HepG2 (cell line): ENCODE measurements at regions not wholly inside any gene's neighbourhood (a gene's known extent, or its start where the extent isn't known, plus 50 kb on each side); places are given as distances from the start of the nearest gene placed in this dataset.

Experiments used
- ATAC-seq: fragments of 200-7000 bp; cut with Tn5 transposase; 3 replicates; pipeline ENCODE4 v1.9.1; 2020; ENCODE audit warnings: mild to moderate bottlenecking, moderate library complexity
- BruUV-seq: library from RNA; stranded (reverse); fragments of 400-500 nt; replicated peaks from 2 replicates; lab custom pipeline; 2021; lab: Mats Ljungman, UMichigan
- CTCF ChIA-PET: fragments of 300-600 bp; formaldehyde crosslinking; extraction: SDS; loops from one replicate; lab custom pipeline; 2021; ENCODE audit warnings: low total read pairs, inconsistent platforms, low intra/inter-chr PET ratio; lab: Yijun Ruan, JAX
- POLR2A ChIA-PET: fragments of 350-600 bp; sonication (Branson Sonifier 250); formaldehyde crosslinking; loops from one replicate; lab custom pipeline; 2020; ENCODE audit warnings: antibody characterized with exemption, inconsistent platforms; lab: Yijun Ruan, JAX
- DNase-seq: peaks from one replicate; pipeline ENCODE4 v3.0.0-alpha.2; 2015; ENCODE audit warnings: low spot score
- FAIRE-seq: peaks from 3 replicates; lab custom pipeline; 2011; peaks lifted over from hg19 to GRCh38; lab: Jason Lieb, UNC
- H2AFZ ChIP-seq: one replicate; pipeline ENCODE4 v1.6.1; 2011; ENCODE audit warnings: low read length, inconsistent platforms
- H3K27ac ChIP-seq: fragments of 300-600 bp; 3 replicates; pipeline ENCODE4 v1.8.0; 2011; ENCODE audit warnings: mixed run types, mild to moderate bottlenecking, mixed read lengths, low read length, inconsistent platforms; ENCODE audit not compliant: insufficient read depth; ENCODE audit errors: extremely low read length
- H3K27me3 ChIP-seq, 2 experiments: fragments of 200-600 bp in 1 of 2; 2 replicates in 1 of 2; 3 replicates in 1 of 2; pipeline versions ENCODE4 v1.6.0 to v1.8.0; 2011; ENCODE audit warnings: low read length in 2 of 2, mild to moderate bottlenecking in 2 of 2, moderate library complexity in 2 of 2, inconsistent platforms in 1 of 2; ENCODE audit not compliant: insufficient read depth in 2 of 2, control insufficient read depth in 1 of 2
- H3K36me3 ChIP-seq, 2 experiments: fragments of 200-600 bp in 1 of 2; replicated peaks in 1 of 2; 2 replicates in 1 of 2; 3 replicates in 1 of 2; pipeline versions ENCODE4 v1.5.1 to v1.8.0; 2011; ENCODE audit warnings: low read length in 2 of 2, inconsistent platforms in 1 of 2; ENCODE audit not compliant: insufficient read depth in 2 of 2, control insufficient read depth in 1 of 2
- H3K4me1 ChIP-seq: 2 replicates; pipeline ENCODE4 v1.5.1; 2012; ENCODE audit warnings: low read length, inconsistent platforms; ENCODE audit not compliant: insufficient read depth
- H3K4me2 ChIP-seq: 2 replicates; pipeline ENCODE4 v1.6.0; 2011; ENCODE audit warnings: low read depth, low read length, inconsistent platforms
- H3K4me3 ChIP-seq, 3 experiments: fragments of 200-600 bp in 1 of 3; sonication (generic), shearing (Covaris generic) in 1 of 3; replicated peaks in 1 of 3; 2 replicates each; pipeline ENCODE4 v1.5.1; 2011 to 2016; ENCODE audit warnings: low read length in 3 of 3, inconsistent platforms in 2 of 3, low read depth in 2 of 3, mild to moderate bottlenecking in 2 of 3, control low read depth in 1 of 3, mixed read lengths in 1 of 3; ENCODE audit not compliant: insufficient read depth in 1 of 3
- H3K79me2 ChIP-seq: one replicate; pipeline ENCODE4 v1.6.1; 2011; ENCODE audit warnings: low read length, inconsistent platforms; ENCODE audit not compliant: insufficient read depth
- H3K9ac ChIP-seq: 2 replicates; pipeline ENCODE4 v1.6.0; 2011; ENCODE audit warnings: mild to moderate bottlenecking, low read depth, low read length, inconsistent platforms; ENCODE audit not compliant: insufficient read depth
- H3K9me3 ChIP-seq: 2 replicates; pipeline ENCODE4 v1.5.1; 2012; ENCODE audit warnings: mild to moderate bottlenecking, low read length
- H4K20me1 ChIP-seq: 2 replicates; pipeline ENCODE4 v1.6.0; 2011; ENCODE audit warnings: inconsistent platforms, mild to moderate bottlenecking, low read length, moderate library complexity; ENCODE audit not compliant: insufficient read depth
- CAMTA2 ChIP-seq: sonication (generic); formaldehyde crosslinking; IDR thresholded peaks from 2 replicates; pipeline ENCODE4 v1.4.0; 2020; ENCODE audit warnings: mild to moderate bottlenecking, missing genetic modification reagents, borderline replicate concordance
- ETV5 ChIP-seq: IDR thresholded peaks from 2 replicates; pipeline ENCODE4 v1.6.1; 2018; ENCODE audit warnings: missing biosample characterization, missing genetic modification reagents, inconsistent platforms, borderline replicate concordance
- NFRKB ChIP-seq: fragments of 450-650 bp; IDR thresholded peaks from 2 replicates; pipeline ENCODE4 v1.6.1; 2017
- NKX3-1 ChIP-seq: sonication (generic); formaldehyde crosslinking; IDR thresholded peaks from 2 replicates; pipeline ENCODE4 v1.5.0; 2020; ENCODE audit warnings: missing genetic modification reagents
- PAWR ChIP-seq: sonication (generic); formaldehyde crosslinking; IDR thresholded peaks from 2 replicates; pipeline ENCODE4 v1.4.0; 2020; ENCODE audit warnings: missing genetic modification reagents, mild to moderate bottlenecking, borderline replicate concordance
- ZNF337 ChIP-seq: sonication (generic); formaldehyde crosslinking; IDR thresholded peaks from 2 replicates; pipeline ENCODE4 v1.5.1; 2020; ENCODE audit warnings: missing genetic modification reagents, low read depth, mild to moderate bottlenecking, borderline replicate concordance
- WGBS: methylation state at CpG from one replicate; pipeline ENCODE4 v1.1.6; 2017; ENCODE audit warnings: low lambda C conversion rate; 5-methylcytosine and 5-hydroxymethylcytosine counted together
- in situ Hi-C: cut with HindIII; loops from 2 replicates; pipeline ENCODE4 v1.10.0; 2017; ENCODE audit warnings: low pct_unique_long_range_greater_than_20kb; ENCODE audit not compliant: extremely low pct_ligation_motif_present
- intact Hi-C: fragments of 100-400 bp; cut with micrococcal nuclease; formaldehyde crosslinking; loops from one replicate; pipeline ENCODE4 v1.10.0; 2022; ENCODE audit not compliant: unreplicated experiment
- TF ChIP-seq, protein P1 (sequence below): sonication (generic); formaldehyde crosslinking; IDR thresholded peaks from 2 replicates; pipeline ENCODE4 v1.4.0; 2020; ENCODE audit warnings: missing genetic modification reagents, borderline replicate concordance
- TF ChIP-seq, protein P2 (sequence below): sonication (generic); formaldehyde crosslinking; IDR thresholded peaks from 2 replicates; pipeline ENCODE4 v1.8.1; 2023; ENCODE audit warnings: mild to moderate bottlenecking, missing genetic modification reagents
- TF ChIP-seq, protein P3 (sequence below): sonication (generic); formaldehyde crosslinking; IDR thresholded peaks from 2 replicates; pipeline ENCODE4 v1.5.0; 2020; ENCODE audit warnings: missing genetic modification reagents

DNA sequence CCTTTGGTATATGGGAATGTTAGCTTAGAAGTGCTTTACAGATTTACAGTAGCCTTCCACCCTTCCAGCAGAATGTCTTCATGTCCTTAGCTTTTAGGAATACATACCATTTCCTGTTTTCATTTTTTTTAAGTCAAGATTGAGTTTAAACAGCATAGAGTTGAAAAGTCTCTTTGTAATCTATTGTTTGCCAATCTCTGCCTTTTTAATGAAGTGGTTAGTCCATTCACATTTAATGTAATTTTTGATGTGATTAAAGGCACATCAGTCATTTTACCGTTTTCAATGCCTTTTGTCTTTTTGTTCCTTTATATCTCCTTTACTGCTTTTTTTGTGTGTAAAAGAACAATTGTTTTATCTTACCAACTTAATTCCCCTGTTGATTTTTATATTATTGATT lies 233.4 kb upstream of the SMIM21 start:
- in situ Hi-C loops (no loop called here), intact Hi-C loops (no loop called here)
- POLR2A ChIA-PET: no interaction called here
- Histone ChIP-seq H3K9ac (no peak overlapping the region), H3K4me1 (no peaks in the 10 kb centered on the region), H3K27ac (no peak overlapping the region), H3K4me3 (no peak overlapping the region), H4K20me1 (no peaks in the 10 kb centered on the region), H2AFZ (no peak overlapping the region), H3K36me3 (no peaks in the 10 kb centered on the region), H3K9me3 (no peaks in the 10 kb centered on the region), H3K27me3 (peaks cover 0 to 4% of the 10 kb centered on the region in 2 experiments; a peak in 1 of 5 replicates), H3K4me2 (no peak overlapping the region), H3K79me2 (no peaks in the 10 kb centered on the region)
- no peak for ATAC-seq
- no TSS peak for BruUV-seq
- CTCF ChIA-PET: no interaction called here
- TF ChIP-seq NKX3-1 (CRISPR knock-in tag): no peak
- no peak for TF ChIP-seq ZNF337
- no peak for TF ChIP-seq PAWR (CRISPR knock-in tag)
- no peak for TF ChIP-seq NFRKB
- TF ChIP-seq CAMTA2 (CRISPR knock-in tag): no peak
- TF ChIP-seq, protein P1, sequence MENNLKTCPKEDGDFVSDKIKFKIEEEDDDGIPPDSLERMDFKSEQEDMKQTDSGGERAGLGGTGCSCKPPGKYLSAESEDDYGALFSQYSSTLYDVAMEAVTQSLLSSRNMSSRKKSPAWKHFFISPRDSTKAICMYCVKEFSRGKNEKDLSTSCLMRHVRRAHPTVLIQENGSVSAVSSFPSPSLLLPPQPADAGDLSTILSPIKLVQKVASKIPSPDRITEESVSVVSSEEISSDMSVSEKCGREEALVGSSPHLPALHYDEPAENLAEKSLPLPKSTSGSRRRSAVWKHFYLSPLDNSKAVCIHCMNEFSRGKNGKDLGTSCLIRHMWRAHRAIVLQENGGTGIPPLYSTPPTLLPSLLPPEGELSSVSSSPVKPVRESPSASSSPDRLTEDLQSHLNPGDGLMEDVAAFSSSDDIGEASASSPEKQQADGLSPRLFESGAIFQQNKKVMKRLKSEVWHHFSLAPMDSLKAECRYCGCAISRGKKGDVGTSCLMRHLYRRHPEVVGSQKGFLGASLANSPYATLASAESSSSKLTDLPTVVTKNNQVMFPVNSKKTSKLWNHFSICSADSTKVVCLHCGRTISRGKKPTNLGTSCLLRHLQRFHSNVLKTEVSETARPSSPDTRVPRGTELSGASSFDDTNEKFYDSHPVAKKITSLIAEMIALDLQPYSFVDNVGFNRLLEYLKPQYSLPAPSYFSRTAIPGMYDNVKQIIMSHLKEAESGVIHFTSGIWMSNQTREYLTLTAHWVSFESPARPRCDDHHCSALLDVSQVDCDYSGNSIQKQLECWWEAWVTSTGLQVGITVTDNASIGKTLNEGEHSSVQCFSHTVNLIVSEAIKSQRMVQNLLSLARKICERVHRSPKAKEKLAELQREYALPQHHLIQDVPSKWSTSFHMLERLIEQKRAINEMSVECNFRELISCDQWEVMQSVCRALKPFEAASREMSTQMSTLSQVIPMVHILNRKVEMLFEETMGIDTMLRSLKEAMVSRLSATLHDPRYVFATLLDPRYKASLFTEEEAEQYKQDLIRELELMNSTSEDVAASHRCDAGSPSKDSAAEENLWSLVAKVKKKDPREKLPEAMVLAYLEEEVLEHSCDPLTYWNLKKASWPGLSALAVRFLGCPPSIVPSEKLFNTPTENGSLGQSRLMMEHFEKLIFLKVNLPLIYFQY (CRISPR knock-in tag): no peak
- no peak for TF ChIP-seq ETV5
- TF ChIP-seq, protein P2, sequence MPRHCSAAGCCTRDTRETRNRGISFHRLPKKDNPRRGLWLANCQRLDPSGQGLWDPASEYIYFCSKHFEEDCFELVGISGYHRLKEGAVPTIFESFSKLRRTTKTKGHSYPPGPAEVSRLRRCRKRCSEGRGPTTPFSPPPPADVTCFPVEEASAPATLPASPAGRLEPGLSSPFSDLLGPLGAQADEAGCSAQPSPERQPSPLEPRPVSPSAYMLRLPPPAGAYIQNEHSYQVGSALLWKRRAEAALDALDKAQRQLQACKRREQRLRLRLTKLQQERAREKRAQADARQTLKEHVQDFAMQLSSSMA: no peak
- TF ChIP-seq, protein P3, sequence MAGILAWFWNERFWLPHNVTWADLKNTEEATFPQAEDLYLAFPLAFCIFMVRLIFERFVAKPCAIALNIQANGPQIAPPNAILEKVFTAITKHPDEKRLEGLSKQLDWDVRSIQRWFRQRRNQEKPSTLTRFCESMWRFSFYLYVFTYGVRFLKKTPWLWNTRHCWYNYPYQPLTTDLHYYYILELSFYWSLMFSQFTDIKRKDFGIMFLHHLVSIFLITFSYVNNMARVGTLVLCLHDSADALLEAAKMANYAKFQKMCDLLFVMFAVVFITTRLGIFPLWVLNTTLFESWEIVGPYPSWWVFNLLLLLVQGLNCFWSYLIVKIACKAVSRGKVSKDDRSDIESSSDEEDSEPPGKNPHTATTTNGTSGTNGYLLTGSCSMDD (CRISPR knock-in tag): no peak
- no peak for FAIRE-seq
- no peak for DNase-seq
- 0% methylated on average over 1 of the region's 1 CpG for WGBS
